IPS-NIHi11 (cell line): ENCODE measurements at regions not wholly inside any gene's neighbourhood (a gene's known extent, or its start where the extent isn't known, plus 50 kb on each side); places are given as distances from the start of the nearest gene placed in this dataset.

Experiments
- DNase-seq: peaks from one replicate; pipeline ENCODE4 v3.0.0; 2012; ENCODE audit warnings: mixed read lengths, low spot score

DNA sequence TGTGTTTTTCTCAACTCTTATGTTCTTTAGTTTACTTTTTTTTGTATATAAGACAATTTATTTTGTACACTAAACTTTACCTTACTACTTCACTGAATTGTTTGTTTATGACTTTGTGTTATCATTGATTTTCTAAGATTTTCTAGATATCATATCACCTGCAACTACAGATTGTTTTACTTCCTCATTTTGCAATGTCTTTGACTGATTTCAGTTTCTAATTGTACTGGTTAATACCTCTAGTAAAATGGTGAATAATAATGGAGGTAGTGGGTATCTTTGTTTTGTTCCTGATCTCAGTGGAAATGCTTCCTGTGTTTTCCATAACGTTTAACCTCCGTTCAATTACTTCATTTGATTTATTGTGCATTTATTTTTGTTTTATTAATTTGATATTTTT, 490.2 kb downstream of the TLL1 start:
- DNase-seq = no peak

- no peak for DNase-seq
Observed at GRCh38 chr4:166366012-166366411, 493.0 kb downstream of the TLL1 start.

DNA sequence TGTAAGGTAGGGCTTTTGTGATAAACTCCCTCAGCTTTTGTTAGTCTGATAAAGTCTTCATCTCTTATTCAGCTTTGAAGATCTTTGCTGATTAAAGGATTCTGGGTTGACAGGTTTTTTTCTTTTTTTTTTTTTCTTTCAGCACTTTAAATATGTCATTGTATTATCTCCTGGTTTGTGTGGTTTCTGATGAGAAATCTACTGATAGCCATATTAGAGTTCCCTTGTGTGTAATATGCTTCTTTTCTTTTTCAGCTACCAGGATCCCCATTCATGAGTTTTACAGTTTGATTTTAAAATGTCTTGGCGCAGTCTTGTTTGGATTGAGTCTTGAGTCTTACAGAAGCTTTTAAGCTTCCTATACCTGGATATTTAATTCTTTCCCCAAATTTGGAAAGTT, 504.5 kb downstream of the TLL1 start:
- DNase-seq = no peak

- DNase-seq = no peak
Observed at GRCh38 chr4:166386491-166387360, 513.7 kb downstream of the TLL1 start.

DNA sequence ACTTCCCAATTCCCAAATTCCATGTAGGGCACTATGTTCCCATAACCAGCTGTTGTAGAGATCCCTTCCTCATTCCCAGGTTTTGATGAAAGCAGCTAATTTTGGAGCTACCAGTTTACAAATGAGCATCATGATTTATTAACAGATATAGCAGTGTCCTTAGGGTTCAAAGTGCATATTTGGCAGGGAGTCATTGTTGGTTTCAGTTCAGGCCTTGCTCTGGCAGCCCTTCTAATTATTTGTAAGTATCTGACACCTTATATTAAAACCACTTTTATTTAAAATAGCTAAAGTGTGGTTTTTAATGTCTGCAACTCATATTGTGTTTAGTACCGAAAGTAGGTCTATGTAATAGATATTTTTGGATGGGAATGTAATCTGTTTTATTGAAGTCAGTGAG, 518.5 kb downstream of the TLL1 start:
- DNase-seq = no peak

DNA sequence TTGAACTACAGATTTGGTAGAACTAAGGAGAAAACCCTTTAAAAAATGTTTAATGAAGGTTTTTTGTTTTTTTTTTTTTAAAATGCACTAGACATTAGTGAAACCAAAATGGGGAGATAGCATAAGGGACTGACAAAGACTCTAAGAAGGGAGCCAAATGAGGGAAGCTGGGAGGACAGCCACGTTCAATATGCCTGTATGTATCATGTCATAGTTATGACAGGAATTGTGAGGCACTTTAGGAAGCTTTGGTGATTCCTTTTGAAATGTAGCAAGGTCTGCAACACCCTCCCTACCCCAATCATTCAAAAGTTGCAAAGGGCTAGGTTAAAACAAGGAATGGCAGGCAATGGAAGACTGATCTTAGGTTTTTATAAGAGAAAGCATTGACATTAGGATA, 526.0 kb downstream of the TLL1 start:
- DNase-seq = no peak

DNA sequence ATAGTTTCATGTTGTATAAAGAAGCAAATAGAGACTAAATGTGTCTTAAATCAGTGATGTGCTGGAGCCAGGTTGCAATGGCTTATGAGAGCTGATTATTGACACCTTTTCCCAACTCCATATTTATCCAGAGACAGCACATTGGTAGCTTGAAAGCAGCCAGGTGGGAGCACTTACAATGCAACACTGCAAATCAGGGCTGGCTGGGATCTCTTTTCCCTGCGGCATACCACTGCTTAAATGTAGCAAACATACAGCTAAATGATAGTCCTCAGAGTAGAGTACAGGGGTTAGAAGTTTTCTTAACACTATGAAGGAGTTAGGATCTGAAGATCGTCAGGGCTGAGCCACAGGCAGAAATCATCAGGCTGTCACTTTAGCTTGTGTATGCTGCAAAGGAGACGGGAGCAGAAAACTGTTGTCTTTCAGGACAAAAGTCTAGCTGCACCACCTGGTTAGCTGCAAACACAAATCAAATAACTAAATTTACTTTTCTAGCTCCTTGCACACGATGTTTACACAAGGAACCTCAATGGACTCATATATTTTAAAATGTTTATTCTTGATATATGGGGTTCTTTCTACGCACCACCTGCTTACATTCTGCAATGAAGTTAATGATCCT, 527.3 kb downstream of the TLL1 start:
- DNase-seq = no peak

- no peak for DNase-seq
Observed at GRCh38 chr4:166413356-166413755, 540.3 kb downstream of the TLL1 start.

DNA sequence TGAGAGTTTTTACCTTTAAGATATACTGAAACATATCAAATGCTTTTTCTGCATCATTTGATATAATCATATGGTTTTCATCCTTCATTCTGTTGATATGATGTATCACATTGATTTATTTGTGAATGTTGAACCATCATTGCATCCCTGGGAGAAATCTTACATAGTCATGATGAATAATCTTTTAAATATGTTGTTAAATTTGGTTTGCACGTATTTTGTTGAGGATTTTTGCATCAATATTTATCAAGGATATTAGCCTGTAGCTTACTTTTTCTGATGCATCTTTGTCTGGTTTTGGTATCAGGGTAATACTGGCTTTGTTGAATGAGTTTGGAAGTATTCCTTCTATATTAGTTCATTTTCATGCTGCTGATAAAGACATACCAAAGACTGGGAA, 541.4 kb downstream of the TLL1 start:
- no peak for DNase-seq

DNA sequence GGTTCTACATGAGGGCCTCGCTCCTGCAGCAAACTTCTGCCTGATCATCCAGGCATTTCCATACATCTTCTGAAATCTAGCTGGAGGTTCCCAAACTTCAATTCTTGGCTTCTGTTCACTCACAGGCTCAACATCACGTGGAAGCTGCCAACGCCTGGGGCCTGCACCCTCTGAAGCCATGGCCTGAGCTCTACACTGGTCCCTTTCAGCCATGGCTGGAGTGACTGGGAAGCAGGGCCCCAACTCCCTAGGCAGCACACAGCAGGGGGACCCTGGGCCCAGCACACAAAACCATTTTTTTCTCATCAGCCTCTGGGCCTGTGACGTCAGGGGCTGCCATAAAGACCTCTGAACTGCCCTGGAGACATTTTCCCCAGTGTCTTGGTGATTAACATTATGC, 542.7 kb downstream of the TLL1 start:
- DNase-seq = no peak

- DNase-seq = no peak
Observed at GRCh38 chr4:166421556-166422156, 548.6 kb downstream of the TLL1 start.

- DNase-seq = no peak
Observed at GRCh38 chr4:166422475-166422874, 549.4 kb downstream of the TLL1 start.

DNA sequence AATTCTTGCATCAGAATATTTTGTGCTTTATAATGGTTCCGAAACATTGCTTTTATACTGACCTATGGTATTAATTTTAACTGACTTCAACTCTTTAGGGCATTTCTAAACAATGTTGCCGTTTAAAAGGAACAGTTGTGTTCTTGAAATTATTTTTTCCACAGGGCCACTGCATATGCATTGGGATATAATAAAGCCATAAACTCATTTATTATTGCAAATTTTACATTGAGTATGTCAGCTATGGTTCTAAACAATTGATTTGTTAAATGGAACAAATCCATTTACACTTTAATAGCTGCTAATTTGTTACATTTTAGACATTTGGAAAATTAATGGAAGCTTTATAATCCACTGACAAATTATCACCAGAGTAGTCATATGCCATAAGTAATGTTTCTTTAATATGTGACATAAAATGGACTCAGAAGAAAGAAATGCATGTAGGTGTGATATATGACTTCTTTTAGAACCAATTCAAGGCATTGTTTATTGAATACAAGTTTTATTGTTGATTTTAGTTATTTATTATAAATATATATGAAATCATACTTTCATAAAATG, 553.3 kb downstream of the TLL1 start:
- DNase-seq = no peak

GRCh38 chr4:166432125-166432524, 559.1 kb downstream of the TLL1 start:
- DNase-seq = no peak

DNA sequence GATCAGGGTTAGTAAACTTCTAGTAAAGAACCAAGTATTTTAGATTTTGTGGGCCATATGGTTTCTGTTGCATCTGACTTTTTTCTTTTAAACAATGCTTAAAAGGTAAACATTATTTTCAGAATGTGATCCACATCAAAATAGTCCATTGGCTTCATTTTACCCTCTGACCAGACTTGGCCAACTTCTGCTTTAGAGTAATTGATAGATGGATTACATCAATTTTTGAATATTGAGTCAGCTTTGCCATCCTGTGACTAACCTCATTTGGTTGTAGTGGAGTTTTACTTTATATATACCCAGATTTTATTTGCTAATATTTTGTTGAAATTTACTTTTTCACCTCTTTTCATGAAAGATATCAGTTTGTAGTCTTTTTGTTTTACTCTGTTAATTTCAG, 559.8 kb downstream of the TLL1 start:
- DNase-seq = no peak

DNA sequence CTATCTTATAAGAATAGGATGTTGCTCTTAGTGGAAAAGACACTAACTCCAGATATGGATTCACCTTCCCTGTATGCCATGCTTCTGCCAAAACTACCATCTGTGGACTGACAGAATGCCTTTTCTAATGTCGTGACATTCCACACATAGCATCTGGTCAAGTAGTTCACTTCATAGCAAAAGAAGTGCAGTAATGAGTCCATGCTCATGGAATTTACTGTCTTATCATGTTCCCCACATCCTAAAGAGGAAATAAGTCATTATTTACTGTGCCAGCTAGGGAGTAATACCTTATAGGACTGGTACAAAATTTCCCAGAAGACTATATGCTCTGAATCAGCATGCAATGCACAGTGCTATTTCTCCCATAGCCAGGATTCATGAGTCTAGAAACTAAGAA, 562.4 kb downstream of the TLL1 start:
- no peak for DNase-seq

DNA sequence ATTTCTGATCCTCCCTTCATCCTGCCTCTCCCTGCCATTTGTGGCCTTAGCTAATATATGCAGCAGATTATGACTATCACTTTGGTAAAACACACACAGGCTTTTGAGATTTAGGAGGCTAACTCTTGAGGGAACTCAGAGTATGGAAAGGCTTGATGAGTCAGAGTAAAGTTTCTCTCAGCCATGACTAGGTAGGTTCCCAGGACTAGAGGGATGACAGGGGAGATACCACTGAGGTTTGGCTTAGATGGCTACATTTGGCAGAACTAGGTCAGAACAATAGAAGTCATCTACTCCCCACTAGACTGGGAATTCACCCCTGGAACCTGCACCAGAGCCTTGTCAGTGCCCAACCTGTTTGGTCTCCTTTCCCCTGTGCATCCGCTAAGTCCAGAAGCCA, 585.7 kb downstream of the TLL1 start:
- DNase-seq = no peak

- no peak for DNase-seq
Observed at GRCh38 chr4:166459621-166460020, 586.6 kb downstream of the TLL1 start.

- no peak for DNase-seq
Observed at GRCh38 chr4:166460769-166461550, 587.9 kb downstream of the TLL1 start.

- no peak for DNase-seq
Observed at GRCh38 chr4:166481055-166481454, 608.0 kb downstream of the TLL1 start.

DNA sequence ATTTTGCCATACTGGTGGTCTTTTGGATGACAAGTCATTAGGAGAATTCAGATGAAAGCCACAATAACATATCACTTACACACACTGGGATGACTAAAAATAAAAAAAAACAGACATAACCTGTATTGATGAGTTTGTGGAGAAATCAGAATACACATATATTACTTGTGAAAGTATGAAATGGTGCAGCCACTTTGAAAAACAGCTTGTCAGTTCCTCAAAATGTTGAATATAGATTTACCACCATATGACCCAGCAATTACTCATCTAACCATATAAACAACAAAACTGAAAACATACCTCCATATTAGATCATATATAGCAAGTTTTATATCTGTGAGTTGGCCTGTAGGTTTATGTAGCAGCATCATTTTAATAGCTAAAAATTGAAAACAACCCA, 608.7 kb downstream of the TLL1 start:
- DNase-seq = no peak

DNA sequence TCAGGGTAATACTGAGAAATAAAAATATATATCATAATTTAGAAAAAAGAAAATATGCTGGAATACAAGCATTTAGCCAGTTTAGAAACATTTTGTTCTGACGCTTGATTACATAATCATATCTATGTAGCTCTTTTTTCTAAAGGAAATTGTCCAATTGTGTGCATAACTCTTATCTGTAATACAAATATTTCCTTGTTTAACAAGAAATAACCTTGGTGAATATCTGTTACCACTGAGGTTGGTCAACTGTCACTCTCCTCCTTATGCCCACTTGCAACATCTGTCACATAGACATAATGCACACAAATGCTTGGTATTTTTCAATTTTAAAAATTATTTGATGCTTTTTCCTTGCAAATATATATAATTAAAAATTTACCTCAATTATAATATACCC, 609.7 kb downstream of the TLL1 start:
- DNase-seq = no peak
